ENCODE measurements at regions not wholly inside any gene's neighbourhood (a gene's known extent, or its start where the extent isn't known, plus 50 kb on each side); places are given as distances from the start of the nearest gene placed in this dataset.
"Not testable (repeated sequence)": the region's sequence is repeated elsewhere in the genome, so short reads cannot be mapped to it uniquely, and the experiment has no call there.

DNA sequence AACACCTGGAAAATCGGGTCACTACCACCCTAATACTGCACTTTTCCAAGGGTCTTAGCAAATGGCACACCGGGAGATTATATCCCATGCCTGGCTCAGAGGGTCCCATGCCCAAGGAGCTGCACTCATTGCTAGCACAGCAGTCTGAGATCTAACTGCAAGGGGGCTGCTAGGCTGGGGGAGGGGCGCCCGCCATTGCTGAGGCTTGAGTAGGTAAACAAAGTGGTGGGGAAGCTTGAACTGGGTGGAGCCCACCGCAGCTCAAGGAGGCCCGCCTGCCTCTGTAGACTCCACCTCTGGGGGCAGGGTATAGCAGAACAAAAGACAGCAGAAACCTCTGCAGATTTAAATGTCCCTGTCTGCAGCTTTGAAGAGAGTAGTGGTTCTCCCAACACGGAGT is 1047.0 kb upstream of the EDIL3 start:
- H3K36me3 ChIP-seq (replicated peaks in 1 of 2; ENCODE audit: control insufficient read depth in 1 of 2, insufficient read depth in 2 of 2, low read length in 2 of 2); FAIRE-seq; H3K27me3 ChIP-seq (ENCODE audit: control insufficient read depth in 1 of 2, insufficient read depth in 2 of 2, low read length in 2 of 2); H3K9ac ChIP-seq (ENCODE audit: insufficient read depth, low read depth, low read length); DNase-seq (ENCODE audit: low spot score); intact Hi-C loops (cut with micrococcal nuclease; ENCODE audit: unreplicated experiment); H3K4me2 ChIP-seq (ENCODE audit: low read depth, low read length); ATAC-seq; in situ Hi-C loops (cut with HindIII; ENCODE audit: extremely low pct_ligation_motif_present, low pct_unique_long_range_greater_than_20kb); CTCF ChIA-PET (ENCODE audit: low intra/inter-chr PET ratio, low total read pairs); H3K9me3 ChIP-seq (ENCODE audit: low read length); H3K4me1 ChIP-seq (ENCODE audit: insufficient read depth, low read length); H2AFZ ChIP-seq (ENCODE audit: low read length); H3K79me2 ChIP-seq (ENCODE audit: insufficient read depth, low read length); H3K4me3 ChIP-seq (replicated peaks in 1 of 3; ENCODE audit: insufficient read depth in 1 of 3, low read depth in 2 of 3, low read length in 3 of 3); H3K27ac ChIP-seq (ENCODE audit: extremely low read length, insufficient read depth, low read length); POLR2A ChIA-PET; H4K20me1 ChIP-seq (ENCODE audit: insufficient read depth, low read length); BruUV-seq (replicated peaks): not testable (repeated sequence)
- 13% methylated on average over 6 of the region's 7 CpGs for WGBS (ENCODE audit: low lambda C conversion rate)

- no peak for ATAC-seq
- in situ Hi-C loops (cut with HindIII; ENCODE audit: extremely low pct_ligation_motif_present, low pct_unique_long_range_greater_than_20kb), result no loop called here
- Histone ChIP-seq H4K20me1 (ENCODE audit: insufficient read depth, low read length) (no peaks in the 10 kb centered on the region), H3K9ac (ENCODE audit: insufficient read depth, low read depth, low read length) (no peak overlapping the region), H3K27me3 (ENCODE audit: control insufficient read depth in 1 of 2, insufficient read depth in 2 of 2, low read length in 2 of 2) (no peaks in the 10 kb centered on the region), H3K4me1 (ENCODE audit: insufficient read depth, low read length) (no peaks in the 10 kb centered on the region), H3K36me3 (replicated peaks in 1 of 2; ENCODE audit: control insufficient read depth in 1 of 2, insufficient read depth in 2 of 2, low read length in 2 of 2) (no peaks in the 10 kb centered on the region), H3K9me3 (ENCODE audit: low read length) (peaks cover 19% of the 10 kb centered on the region), H3K4me3 (replicated peaks in 1 of 3; ENCODE audit: insufficient read depth in 1 of 3, low read depth in 2 of 3, low read length in 3 of 3) (no peak overlapping the region), H3K27ac (ENCODE audit: extremely low read length, insufficient read depth, low read length) (no peak overlapping the region), H3K79me2 (ENCODE audit: insufficient read depth, low read length) (no peaks in the 10 kb centered on the region), H3K4me2 (ENCODE audit: low read depth, low read length) (no peak overlapping the region), H2AFZ (ENCODE audit: low read length) (no peak overlapping the region)
- no peak for FAIRE-seq
- DNase-seq (ENCODE audit: low spot score), result no peak
- ChIA-PET POLR2A (no interaction called here), CTCF (ENCODE audit: low intra/inter-chr PET ratio, low total read pairs) (no interaction called here)
- intact Hi-C loops (cut with micrococcal nuclease; ENCODE audit: unreplicated experiment), result no loop called here
- 3% methylated on average over 3 of the region's 3 CpGs for WGBS (ENCODE audit: low lambda C conversion rate)
- no TSS peak for BruUV-seq (replicated peaks)
- TF ChIP-seq ZNF562 (CRISPR knock-in tag; IDR thresholded peaks at IDR 0.05; ENCODE audit: borderline replicate concordance) (no peak), FOXM1 (CRISPR knock-in tag; IDR thresholded peaks at IDR 0.05) (no peak), ZNF512 (CRISPR knock-in tag; IDR thresholded peaks at IDR 0.05) (no peak), ARID5B (CRISPR knock-in tag; IDR thresholded peaks at IDR 0.05) (no peak), HOXA5 (CRISPR knock-in tag; IDR thresholded peaks at IDR 0.05) (no peak), KDM4B (CRISPR knock-in tag; IDR thresholded peaks at IDR 0.05) (no peak), YEATS4 (CRISPR knock-in tag; IDR thresholded peaks at IDR 0.05; ENCODE audit: borderline replicate concordance) (no peak), ZNF879 (CRISPR knock-in tag; IDR thresholded peaks at IDR 0.05) (no peak), ZNF44 (CRISPR knock-in tag; IDR thresholded peaks at IDR 0.05) (no peak), ZNF878 (CRISPR knock-in tag; IDR thresholded peaks at IDR 0.05) (no peak)
- TF ChIP-seq, protein P1, sequence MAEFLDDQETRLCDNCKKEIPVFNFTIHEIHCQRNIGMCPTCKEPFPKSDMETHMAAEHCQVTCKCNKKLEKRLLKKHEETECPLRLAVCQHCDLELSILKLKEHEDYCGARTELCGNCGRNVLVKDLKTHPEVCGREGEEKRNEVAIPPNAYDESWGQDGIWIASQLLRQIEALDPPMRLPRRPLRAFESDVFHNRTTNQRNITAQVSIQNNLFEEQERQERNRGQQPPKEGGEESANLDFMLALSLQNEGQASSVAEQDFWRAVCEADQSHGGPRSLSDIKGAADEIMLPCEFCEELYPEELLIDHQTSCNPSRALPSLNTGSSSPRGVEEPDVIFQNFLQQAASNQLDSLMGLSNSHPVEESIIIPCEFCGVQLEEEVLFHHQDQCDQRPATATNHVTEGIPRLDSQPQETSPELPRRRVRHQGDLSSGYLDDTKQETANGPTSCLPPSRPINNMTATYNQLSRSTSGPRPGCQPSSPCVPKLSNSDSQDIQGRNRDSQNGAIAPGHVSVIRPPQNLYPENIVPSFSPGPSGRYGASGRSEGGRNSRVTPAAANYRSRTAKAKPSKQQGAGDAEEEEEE (CRISPR knock-in tag; IDR thresholded peaks at IDR 0.05; ENCODE audit: borderline replicate concordance), result no peak
These were observed 1056.5 kb upstream of the EDIL3 start for GRCh38 chr5:85441156-85441555.

All from HepG2 (cell line).